ENCODE measurements at regions not wholly inside any gene's neighbourhood (a gene's known extent, or its start where the extent isn't known, plus 50 kb on each side); places are given as distances from the start of the nearest gene placed in this dataset.
"Not testable (repeated sequence)": the region's sequence is repeated elsewhere in the genome, so short reads cannot be mapped to it uniquely, and the experiment has no call there.

DNA sequence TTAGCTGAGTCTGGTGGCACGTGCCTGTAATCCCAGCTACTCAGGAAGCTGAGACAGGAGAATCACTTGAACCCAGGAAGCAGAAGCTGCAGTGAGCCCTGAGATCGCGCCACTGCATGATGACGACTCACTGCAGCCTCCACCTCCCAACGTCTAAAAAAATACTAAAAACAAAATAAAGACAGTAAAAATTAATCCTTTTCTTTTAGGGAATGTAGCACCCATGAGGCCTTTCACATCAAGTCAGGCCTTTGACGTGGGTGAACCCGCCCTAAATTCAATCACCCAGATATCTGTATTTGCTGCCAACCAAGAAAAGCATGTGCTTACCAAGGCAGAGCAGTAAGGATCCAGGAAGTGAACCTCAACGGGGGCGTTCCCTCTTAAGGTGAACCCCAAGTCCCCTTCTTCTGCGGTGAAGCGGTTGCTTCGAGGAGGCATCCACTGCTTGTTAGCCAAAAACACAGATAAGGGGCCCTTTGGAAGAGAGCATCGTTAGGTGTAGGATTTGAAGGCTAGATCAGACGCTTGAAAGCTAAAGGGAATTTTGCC, 301.2 kb downstream of the GOLGA6L6 start:
- TF ChIP-seq, protein P1, sequence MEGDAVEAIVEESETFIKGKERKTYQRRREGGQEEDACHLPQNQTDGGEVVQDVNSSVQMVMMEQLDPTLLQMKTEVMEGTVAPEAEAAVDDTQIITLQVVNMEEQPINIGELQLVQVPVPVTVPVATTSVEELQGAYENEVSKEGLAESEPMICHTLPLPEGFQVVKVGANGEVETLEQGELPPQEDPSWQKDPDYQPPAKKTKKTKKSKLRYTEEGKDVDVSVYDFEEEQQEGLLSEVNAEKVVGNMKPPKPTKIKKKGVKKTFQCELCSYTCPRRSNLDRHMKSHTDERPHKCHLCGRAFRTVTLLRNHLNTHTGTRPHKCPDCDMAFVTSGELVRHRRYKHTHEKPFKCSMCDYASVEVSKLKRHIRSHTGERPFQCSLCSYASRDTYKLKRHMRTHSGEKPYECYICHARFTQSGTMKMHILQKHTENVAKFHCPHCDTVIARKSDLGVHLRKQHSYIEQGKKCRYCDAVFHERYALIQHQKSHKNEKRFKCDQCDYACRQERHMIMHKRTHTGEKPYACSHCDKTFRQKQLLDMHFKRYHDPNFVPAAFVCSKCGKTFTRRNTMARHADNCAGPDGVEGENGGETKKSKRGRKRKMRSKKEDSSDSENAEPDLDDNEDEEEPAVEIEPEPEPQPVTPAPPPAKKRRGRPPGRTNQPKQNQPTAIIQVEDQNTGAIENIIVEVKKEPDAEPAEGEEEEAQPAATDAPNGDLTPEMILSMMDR (IDR thresholded peaks at IDR 0.05; ENCODE audit: low read depth, low read length), result not testable (repeated sequence)
- TF ChIP-seq, protein P2, sequence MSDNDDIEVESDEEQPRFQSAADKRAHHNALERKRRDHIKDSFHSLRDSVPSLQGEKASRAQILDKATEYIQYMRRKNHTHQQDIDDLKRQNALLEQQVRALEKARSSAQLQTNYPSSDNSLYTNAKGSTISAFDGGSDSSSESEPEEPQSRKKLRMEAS (IDR thresholded peaks at IDR 0.05; ENCODE audit: low read depth, low read length), result not testable (repeated sequence)
- TF ChIP-seq POLR2A (IDR thresholded peaks at IDR 0.05; ENCODE audit: extremely low read depth, insufficient read length), result not testable (repeated sequence)

Data from NB4 (cell line).